SK-N-MC (cell line): ENCODE measurements at regions not wholly inside any gene's neighbourhood (a gene's known extent, or its start where the extent isn't known, plus 50 kb on each side); places are given as distances from the start of the nearest gene placed in this dataset.

Experiments used
- EZH2 ChIP-seq: fragments of 200-600 bp; sonication (generic); IDR thresholded peaks from one replicate; pipeline ENCODE4 v1.6.1; 2017; ENCODE audit warnings: antibody characterized with exemption
- FOXP2 ChIP-seq: optimal IDR thresholded peaks from 2 replicates; pipeline ENCODE3; 2011; ENCODE audit warnings: mild to moderate bottlenecking, moderate library complexity; ENCODE audit not compliant: insufficient read depth; ENCODE audit errors: extremely low read length, control extremely low read depth
- POLR2AphosphoS5 ChIP-seq: IDR thresholded peaks from 2 replicates; pipeline ENCODE4 v1.6.1; 2012; ENCODE audit warnings: mild to moderate bottlenecking, low read depth, low read length, borderline replicate concordance

GRCh38 chr15:95279277-95280019 is 1048.1 kb downstream of the MCTP2 start:
- no peak for TF ChIP-seq EZH2
- TF ChIP-seq POLR2AphosphoS5 = no peak
- TF ChIP-seq FOXP2 = no peak
